ENCODE measurements at regions not wholly inside any gene's neighbourhood (a gene's known extent, or its start where the extent isn't known, plus 50 kb on each side); places are given as distances from the start of the nearest gene placed in this dataset.

- TF ChIP-seq CTCF (conservative IDR thresholded peaks at IDR 0.05 in 1 of 2, IDR thresholded peaks at IDR 0.05 in 1 of 2; ENCODE audit: low read depth in 1 of 2, low read length in 2 of 2) = no peak
- TF ChIP-seq EZH2 (IDR thresholded peaks at IDR 0.05; ENCODE audit: low read length, missing control alignments) = peak; percentile 69
Measured at GRCh38 chr11:69985641-69986439, 92.3 kb upstream of the ANO1 start.

All from fibroblast of lung (primary cell).